Heart right ventricle (tissue), 16 donors: ENCODE measurements at regions not wholly inside any gene's neighbourhood (a gene's known extent, or its start where the extent isn't known, plus 50 kb on each side); places are given as distances from the start of the nearest gene placed in this dataset.

Experiments
- ATAC-seq, 8 donors: fragments of 200-7000 bp; cut with Tn5 transposase; one replicate each; pipeline ENCODE4 v1.9.1; 2020; ENCODE audit warnings: mild to moderate bottlenecking in 8 of 8, moderate library complexity in 8 of 8, moderate number of reproducible peaks in 1 of 8
- DNase-seq, 2 donors: peaks; one replicate each; pipeline ENCODE4 v3.0.0-alpha.2; 2020
- H3K27ac ChIP-seq, 10 donors: fragments of 200-600 bp; sonication (generic) in 2 of 10; one replicate each; pipeline versions ENCODE4 v1.5.0 to v1.8.0; 2020 to 2022; ENCODE audit warnings: mild to moderate bottlenecking in 3 of 10
- H3K27me3 ChIP-seq, 7 donors: fragments of 200-600 bp; one replicate each; pipeline ENCODE4 v1.8.0; 2021 to 2022; ENCODE audit warnings: mild to moderate bottlenecking in 2 of 7
- H3K36me3 ChIP-seq, 9 donors: fragments of 200-600 bp; sonication (generic) in 1 of 9; one replicate each; pipeline versions ENCODE4 v1.5.0 to v1.8.0; 2020 to 2022; ENCODE audit warnings: mild to moderate bottlenecking in 2 of 9
- H3K4me1 ChIP-seq, 9 donors: fragments of 200-600 bp; sonication (generic) in 1 of 9; one replicate each; pipeline versions ENCODE4 v1.5.0 to v1.8.0; 2020 to 2022; ENCODE audit warnings: mild to moderate bottlenecking in 4 of 9
- H3K4me3 ChIP-seq, 10 donors: fragments of 200-600 bp; sonication (generic) in 2 of 10; one replicate each; pipeline versions ENCODE4 v1.5.0 to v1.8.0; 2020 to 2022; ENCODE audit warnings: mild to moderate bottlenecking in 7 of 10, moderate library complexity in 2 of 10
- H3K9me3 ChIP-seq, 11 donors: fragments of 200-600 bp in 10 of 11; sonication (generic) in 2 of 11; one replicate each; pipeline versions ENCODE4 v1.5.0 to v1.8.0; 2013 to 2022; ENCODE audit warnings: mild to moderate bottlenecking in 2 of 11, control low read depth in 1 of 11, moderate library complexity in 1 of 11
- WGBS, 2 donors: extraction: QIAGEN DNeasy Blood & Tissue Kit; methylation state at CpG; one replicate each; pipeline ENCODE4 v1.1.7; 2013; ENCODE audit warnings: inconsistent platforms in 1 of 2; 5-methylcytosine and 5-hydroxymethylcytosine counted together
- intact Hi-C, 10 donors: fragments of 100-400 bp; cut with DNase I; formaldehyde crosslinking; loops; one replicate each; pipeline versions ENCODE4 v1.11.1 to v1.14.2; 2022
- TF ChIP-seq, protein P1 (sequence below), 9 donors: fragments of 200-600 bp; sonication (generic) in 2 of 9; IDR thresholded peaks; one replicate each; pipeline versions ENCODE4 v1.5.0 to v1.8.0; 2021 to 2022; ENCODE audit warnings: antibody characterized with exemption in 9 of 9, mild to moderate bottlenecking in 5 of 9, moderate library complexity in 1 of 9
- donor health status: Arrhythmogenic right ventricular cardiomyopathy.
- donor health status: ischemic (EF 13 %, LVEDD 7.1; RV severe dilation, severe dysfunction).
- donor health status: healthy with polysubstance abuse.
- donor health status: DM: no; HTN: yes; CAD: no.
- donor health status: DM: no; HTN: no; CAD: no.
- donor health status: ischemic (EF 25% LVEDD 6.9; RV normal size, moderate dysfunction).
- donor health status: ischemic (EF 25% LVEDD 5.7; RV mildly dilated, moderate dysfunction).
- donor health status: healthy.
- donor health status: DM: yes; HTN: yes; CAD: no.
- donor health status: Ischemic cardiomyopathy.
- donor health status: ischemic (EF 35%, LVEDD 5.7; RV mildly dilated, moderate dysfunction).
- donor health status: nonischemic (EF 11% LVEDD 7.7; RV severe dilation, severe dysfunction).
- donor health status: DM: yes; HTN: yes; CAD: no.
- donor health status: PGD.
- donor health status: ischemic (EF 29% LVEDD 5.4; RV normal size, mild dysfunction).
- donor health status: nonischemic (EF 23%, LVEDD 6.1; RV moderate dilation, normal function).

GRCh38 chr6:169045486-169045885 is 208.2 kb downstream of the THBS2 start:
- ATAC-seq (peak in 2 of 8 donors; percentile 25 to 45), DNase-seq (no peak)
- no peaks in the 10 kb centered on the region for H3K4me1 ChIP-seq
- intact Hi-C loops = no loop called here
- H3K9me3 ChIP-seq = no peaks in the 10 kb centered on the region
- 58 to 76% methylated on average over 5 of the region's 5 CpGs for WGBS, 2 donors
- TF ChIP-seq, protein P1, sequence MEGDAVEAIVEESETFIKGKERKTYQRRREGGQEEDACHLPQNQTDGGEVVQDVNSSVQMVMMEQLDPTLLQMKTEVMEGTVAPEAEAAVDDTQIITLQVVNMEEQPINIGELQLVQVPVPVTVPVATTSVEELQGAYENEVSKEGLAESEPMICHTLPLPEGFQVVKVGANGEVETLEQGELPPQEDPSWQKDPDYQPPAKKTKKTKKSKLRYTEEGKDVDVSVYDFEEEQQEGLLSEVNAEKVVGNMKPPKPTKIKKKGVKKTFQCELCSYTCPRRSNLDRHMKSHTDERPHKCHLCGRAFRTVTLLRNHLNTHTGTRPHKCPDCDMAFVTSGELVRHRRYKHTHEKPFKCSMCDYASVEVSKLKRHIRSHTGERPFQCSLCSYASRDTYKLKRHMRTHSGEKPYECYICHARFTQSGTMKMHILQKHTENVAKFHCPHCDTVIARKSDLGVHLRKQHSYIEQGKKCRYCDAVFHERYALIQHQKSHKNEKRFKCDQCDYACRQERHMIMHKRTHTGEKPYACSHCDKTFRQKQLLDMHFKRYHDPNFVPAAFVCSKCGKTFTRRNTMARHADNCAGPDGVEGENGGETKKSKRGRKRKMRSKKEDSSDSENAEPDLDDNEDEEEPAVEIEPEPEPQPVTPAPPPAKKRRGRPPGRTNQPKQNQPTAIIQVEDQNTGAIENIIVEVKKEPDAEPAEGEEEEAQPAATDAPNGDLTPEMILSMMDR (IDR thresholded peaks at IDR 0.05) = no peak
- H3K27ac ChIP-seq = no peak overlapping the region
- no peaks in the 10 kb centered on the region for H3K36me3 ChIP-seq
- H3K4me3 ChIP-seq = no peak overlapping the region
- H3K27me3 ChIP-seq = no peaks in the 10 kb centered on the region

- H3K9me3 ChIP-seq = no peaks in the 10 kb centered on the region
- no peaks in the 10 kb centered on the region for H3K27me3 ChIP-seq
- ATAC-seq (peak in 4 of 8 donors; percentile 12 to 55 (median 40)), DNase-seq (no peak)
- WGBS, 2 donors = 71 to 72% methylated on average over 14 of the region's 14 CpGs
- H3K27ac ChIP-seq = peak overlapping the region in 5 of 10 donors; percentile 31 to 53 (median 37)
- no peaks in the 10 kb centered on the region for H3K36me3 ChIP-seq
- no peak overlapping the region for H3K4me3 ChIP-seq
- TF ChIP-seq, protein P1 (IDR thresholded peaks at IDR 0.05) = no peak
- no peaks in the 10 kb centered on the region for H3K4me1 ChIP-seq
- intact Hi-C loops = no loop called here
Measured at GRCh38 chr6:169044381-169045230, 209.0 kb downstream of the THBS2 start.

GRCh38 chr6:169042061-169042460 is 211.6 kb downstream of the THBS2 start:
- TF ChIP-seq, protein P1 (IDR thresholded peaks at IDR 0.05) = no peak
- peaks cover 0 to 20% (median 13%) of the 10 kb centered on the region in 11 donors for H3K9me3 ChIP-seq
- H3K27ac ChIP-seq = no peak overlapping the region
- no peaks in the 10 kb centered on the region for H3K27me3 ChIP-seq
- no peak for DNase-seq
- no peak for ATAC-seq
- H3K36me3 ChIP-seq = no peaks in the 10 kb centered on the region
- no peak overlapping the region for H3K4me3 ChIP-seq
- intact Hi-C loops = no loop called here
- H3K4me1 ChIP-seq = no peaks in the 10 kb centered on the region
- WGBS, 2 donors = 84 to 89% methylated on average over 5 of the region's 5 CpGs

DNA sequence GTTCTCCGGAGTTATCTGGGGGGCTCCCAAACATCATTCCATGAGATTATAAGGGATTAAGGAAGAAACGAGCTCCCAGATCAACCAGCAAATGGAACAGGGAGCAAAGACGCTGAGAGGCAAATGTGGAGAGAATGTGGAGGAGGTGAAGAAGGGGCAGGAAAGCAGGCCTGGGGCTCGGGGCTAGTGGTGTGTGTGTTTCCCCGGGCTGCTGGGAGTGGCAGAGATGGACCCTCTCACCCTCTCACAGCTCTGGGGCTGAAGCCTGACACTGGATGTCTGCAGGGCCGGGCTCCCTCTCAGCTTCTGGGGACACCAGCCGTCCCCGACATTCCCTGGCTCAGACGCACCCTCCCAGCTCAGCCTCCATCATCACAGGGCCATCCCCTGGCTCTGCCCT is 212.6 kb downstream of the THBS2 start:
- H3K36me3 ChIP-seq = no peaks in the 10 kb centered on the region
- intact Hi-C loops = no loop called here
- H3K27me3 ChIP-seq = no peaks in the 10 kb centered on the region
- H3K27ac ChIP-seq = no peak overlapping the region
- peaks cover 0 to 20% (median 13%) of the 10 kb centered on the region in 11 donors for H3K9me3 ChIP-seq
- TF ChIP-seq, protein P1 (IDR thresholded peaks at IDR 0.05) = no peak
- DNase-seq = no peak
- H3K4me1 ChIP-seq = no peaks in the 10 kb centered on the region
- 80 to 87% methylated on average over 7 to 9 of the region's 9 CpGs for WGBS, 2 donors
- H3K4me3 ChIP-seq = no peak overlapping the region
- no peak for ATAC-seq
